ENCODE measurements at regions not wholly inside any gene's neighbourhood (a gene's known extent, or its start where the extent isn't known, plus 50 kb on each side); places are given as distances from the start of the nearest gene placed in this dataset.
"Not testable (repeated sequence)": the region's sequence is repeated elsewhere in the genome, so short reads cannot be mapped to it uniquely, and the experiment has no call there.

GRCh38 chr1:194795917-194796593 is 1609.6 kb upstream of the B3GALT2 start:
- no peak for DNase-seq (ENCODE audit: low read depth)
- H3K4me3 ChIP-seq (ENCODE audit: control insufficient read depth, low read depth, low read length), result no peak overlapping the region
- no peak for TF ChIP-seq CTCF (conservative IDR thresholded peaks at IDR 0.05; ENCODE audit: control insufficient read depth, insufficient read depth, low read depth, low read length)

- H3K4me3 ChIP-seq (ENCODE audit: control insufficient read depth, low read depth, low read length), result no peak overlapping the region
- no peak for TF ChIP-seq CTCF (conservative IDR thresholded peaks at IDR 0.05; ENCODE audit: control insufficient read depth, insufficient read depth, low read depth, low read length)
- DNase-seq (ENCODE audit: low read depth), result no peak
Observed at GRCh38 chr1:194787001-194787400, 1600.6 kb upstream of the B3GALT2 start.

- no peak for DNase-seq (ENCODE audit: low read depth)
- no peak for TF ChIP-seq CTCF (conservative IDR thresholded peaks at IDR 0.05; ENCODE audit: control insufficient read depth, insufficient read depth, low read depth, low read length)
- no peak overlapping the region for H3K4me3 ChIP-seq (ENCODE audit: control insufficient read depth, low read depth, low read length)
Observed at GRCh38 chr1:194786027-194786426, 1599.6 kb upstream of the B3GALT2 start.

GRCh38 chr1:194776657-194777056 is 1590.2 kb upstream of the B3GALT2 start:
- no peak for DNase-seq (ENCODE audit: low read depth)
- no peak overlapping the region for H3K4me3 ChIP-seq (ENCODE audit: control insufficient read depth, low read depth, low read length)
- no peak for TF ChIP-seq CTCF (conservative IDR thresholded peaks at IDR 0.05; ENCODE audit: control insufficient read depth, insufficient read depth, low read depth, low read length)

- TF ChIP-seq CTCF (conservative IDR thresholded peaks at IDR 0.05; ENCODE audit: control insufficient read depth, insufficient read depth, low read depth, low read length), result no peak
- DNase-seq (ENCODE audit: low read depth), result no peak
- H3K4me3 ChIP-seq (ENCODE audit: control insufficient read depth, low read depth, low read length), result no peak overlapping the region
Observed at GRCh38 chr1:194774535-194774934, 1588.1 kb upstream of the B3GALT2 start.

- no peak overlapping the region for H3K4me3 ChIP-seq (ENCODE audit: control insufficient read depth, low read depth, low read length)
- no peak for DNase-seq (ENCODE audit: low read depth)
- TF ChIP-seq CTCF (conservative IDR thresholded peaks at IDR 0.05; ENCODE audit: control insufficient read depth, insufficient read depth, low read depth, low read length), result no peak
Observed at GRCh38 chr1:194755241-194755994, 1569.0 kb upstream of the B3GALT2 start.

- DNase-seq (ENCODE audit: low read depth); H3K4me3 ChIP-seq (ENCODE audit: control insufficient read depth, low read depth, low read length): not testable (repeated sequence)
Observed at GRCh38 chr1:194738843-194739242, 1552.4 kb upstream of the B3GALT2 start.
